Spinal cord (tissue), 9 donors: ENCODE measurements at regions not wholly inside any gene's neighbourhood (a gene's known extent, or its start where the extent isn't known, plus 50 kb on each side); places are given as distances from the start of the nearest gene placed in this dataset.
"Not testable (repeated sequence)": the region's sequence is repeated elsewhere in the genome, so short reads cannot be mapped to it uniquely, and the experiment has no call there.

Source experiments
- DNase-seq, 6 donors: peaks; one replicate each; pipeline versions ENCODE4 v3.0.0 to v3.0.0-alpha.2; 2013 to 2015; ENCODE audit warnings: low spot score in 6 of 6, low read depth in 4 of 6
- H3K27ac ChIP-seq: one replicate; pipeline ENCODE4 v1.5.1; 2013; ENCODE audit warnings: low read depth, low read length, control low read depth
- H3K27me3 ChIP-seq: one replicate; pipeline ENCODE4 v1.6.1; 2013; ENCODE audit warnings: low read length; ENCODE audit not compliant: control insufficient read depth, insufficient read depth
- H3K36me3 ChIP-seq: one replicate; pipeline ENCODE4 v1.6.1; 2013; ENCODE audit warnings: low read length; ENCODE audit not compliant: control insufficient read depth, insufficient read depth
- H3K4me1 ChIP-seq: one replicate; pipeline ENCODE4 v1.6.1; 2013; ENCODE audit warnings: low read length; ENCODE audit not compliant: control insufficient read depth, insufficient read depth
- H3K4me3 ChIP-seq: one replicate; pipeline ENCODE4 v1.5.1; 2013; ENCODE audit warnings: low read depth, low read length, control low read depth
- H3K9me3 ChIP-seq: one replicate; pipeline ENCODE4 v1.6.1; 2013; ENCODE audit warnings: low read length; ENCODE audit not compliant: control insufficient read depth, insufficient read depth
- WGBS: methylation state at CpG from one replicate; pipeline ENCODE4 v1.1.5; 2013; ENCODE audit warnings: missing lambda C conversion rate; ENCODE audit not compliant: insufficient coverage; 5-methylcytosine and 5-hydroxymethylcytosine counted together
- donor health status: healthy.

- no peak overlapping the region for H3K4me3 ChIP-seq
- no peaks in the 10 kb centered on the region for H3K36me3 ChIP-seq
- H3K27ac ChIP-seq, result no peak overlapping the region
- no peaks in the 10 kb centered on the region for H3K9me3 ChIP-seq
- H3K27me3 ChIP-seq, result no peaks in the 10 kb centered on the region
- peaks cover 4% of the 10 kb centered on the region for H3K4me1 ChIP-seq
- 27% methylated on average over 6 of the region's 14 CpGs for WGBS
- peak in 4 of 6 donors; percentile 24 to 81 (median 50) for DNase-seq
Measured at GRCh38 chr3:125694761-125695294, 99.5 kb upstream of the OSBPL11 start.

- no peak for DNase-seq
- H3K36me3 ChIP-seq, result no peaks in the 10 kb centered on the region
- H3K9me3 ChIP-seq, result no peaks in the 10 kb centered on the region
- H3K27ac ChIP-seq, result no peak overlapping the region
- peaks cover 4% of the 10 kb centered on the region for H3K4me1 ChIP-seq
- WGBS, result 85% methylated on average over 5 of the region's 6 CpGs
- H3K4me3 ChIP-seq, result no peak overlapping the region
- H3K27me3 ChIP-seq, result no peaks in the 10 kb centered on the region
Measured at GRCh38 chr3:125695688-125696087, 100.4 kb upstream of the OSBPL11 start.

- not testable (repeated sequence) for DNase-seq, H3K4me3 ChIP-seq, H3K36me3 ChIP-seq, H3K27me3 ChIP-seq, H3K27ac ChIP-seq, H3K9me3 ChIP-seq, H3K4me1 ChIP-seq
- WGBS, result 50% methylated on average over 2 of the region's 2 CpGs
Measured at GRCh38 chr3:125697126-125697525, 101.8 kb upstream of the OSBPL11 start.

- WGBS, result 94% methylated on average over 6 of the region's 13 CpGs
- not testable (repeated sequence) for H3K27ac ChIP-seq, DNase-seq, H3K9me3 ChIP-seq, H3K36me3 ChIP-seq, H3K27me3 ChIP-seq, H3K4me1 ChIP-seq, H3K4me3 ChIP-seq
Measured at GRCh38 chr3:125697979-125698640, 102.8 kb upstream of the OSBPL11 start.

GRCh38 chr3:125715651-125716050 is 120.4 kb upstream of the OSBPL11 start:
- 91% methylated on average over 21 of the region's 24 CpGs for WGBS
- Histone ChIP-seq H3K4me1 (no peaks in the 10 kb centered on the region), H3K36me3 (no peaks in the 10 kb centered on the region), H3K4me3 (no peak overlapping the region), H3K27me3 (no peaks in the 10 kb centered on the region), H3K9me3 (no peaks in the 10 kb centered on the region), H3K27ac (no peak overlapping the region)
- no peak for DNase-seq

- not testable (repeated sequence) for H3K4me1 ChIP-seq, H3K36me3 ChIP-seq, H3K9me3 ChIP-seq, H3K27ac ChIP-seq, H3K27me3 ChIP-seq, DNase-seq, H3K4me3 ChIP-seq
- 85% methylated on average over 10 of the region's 11 CpGs for WGBS
Measured at GRCh38 chr3:125732151-125732550, 136.9 kb upstream of the OSBPL11 start.

GRCh38 chr3:125741991-125742718 is 146.9 kb upstream of the OSBPL11 start:
- not testable (repeated sequence) for H3K4me1 ChIP-seq, H3K27ac ChIP-seq, H3K27me3 ChIP-seq, H3K4me3 ChIP-seq, H3K36me3 ChIP-seq, H3K9me3 ChIP-seq, DNase-seq
- WGBS, result 77% methylated on average over 5 of the region's 11 CpGs

- no CpG with 5 or more reads among the region's 3 CpGs for WGBS
- H3K36me3 ChIP-seq, H3K4me1 ChIP-seq, H3K4me3 ChIP-seq, H3K27ac ChIP-seq, H3K27me3 ChIP-seq, H3K9me3 ChIP-seq: not testable (repeated sequence)
- DNase-seq, result peak in 2 of 6 donors; percentile 5 to 8
Measured at GRCh38 chr3:125742845-125743244, 147.5 kb upstream of the OSBPL11 start.

- H3K27ac ChIP-seq, DNase-seq, H3K4me3 ChIP-seq, H3K27me3 ChIP-seq, H3K36me3 ChIP-seq, H3K9me3 ChIP-seq, H3K4me1 ChIP-seq: not testable (repeated sequence)
- WGBS, result no CpG with 5 or more reads among the region's 1 CpG
Measured at GRCh38 chr3:125757050-125757449, 161.8 kb upstream of the OSBPL11 start.

- H3K27ac ChIP-seq, H3K27me3 ChIP-seq, H3K36me3 ChIP-seq, H3K4me1 ChIP-seq, DNase-seq, H3K9me3 ChIP-seq, H3K4me3 ChIP-seq: not testable (repeated sequence)
- 91% methylated on average over 21 of the region's 32 CpGs for WGBS
Measured at GRCh38 chr3:125758641-125759130, 163.4 kb upstream of the OSBPL11 start.
